SU-DHL-6 (cell line): ENCODE measurements at regions not wholly inside any gene's neighbourhood (a gene's known extent, or its start where the extent isn't known, plus 50 kb on each side); places are given as distances from the start of the nearest gene placed in this dataset.

ENCODE experiments used
- H2AFZ ChIP-seq: fragments of 200-600 bp; sonication (generic); 2 replicates; pipeline ENCODE4 v1.6.1; 2014; ENCODE audit warnings: low read depth, mild to moderate bottlenecking, moderate library complexity, mixed read lengths, antibody characterized with exemption, low read length; ENCODE audit not compliant: severe bottlenecking
- H3F3A ChIP-seq: fragments of 200-600 bp; shearing (Covaris generic); 2 replicates; pipeline ENCODE4 v1.6.0; 2016; ENCODE audit warnings: antibody characterized with exemption, mild to moderate bottlenecking; ENCODE audit not compliant: insufficient read depth
- H3K27ac ChIP-seq: fragments of 200-600 bp; sonication (generic); 2 replicates; pipeline ENCODE4 v1.5.1; 2016; ENCODE audit warnings: low read depth, mild to moderate bottlenecking, low read length, moderate library complexity, mixed read lengths
- H3K27me3 ChIP-seq: fragments of 200-600 bp; sonication (generic), shearing (Covaris generic); 2 replicates; pipeline ENCODE4 v1.6.0; 2014; ENCODE audit warnings: mild to moderate bottlenecking, low read length
- H3K36me3 ChIP-seq: fragments of 200-600 bp; sonication (generic); 2 replicates; pipeline ENCODE4 v1.6.1; 2014; ENCODE audit warnings: mild to moderate bottlenecking, low read length, mixed read lengths
- H3K4me2 ChIP-seq: fragments of 300-600, 200-600 bp; shearing (Covaris generic), sonication (generic); 2 replicates; pipeline ENCODE4 v1.6.0; 2014; ENCODE audit warnings: low read length, low read depth, mild to moderate bottlenecking; ENCODE audit not compliant: poor library complexity, severe bottlenecking
- H3K4me3 ChIP-seq: fragments of 200-600 bp; sonication (generic); 2 replicates; pipeline ENCODE4 v1.5.1; 2014; ENCODE audit warnings: antibody characterized with exemption, low read length, mild to moderate bottlenecking, mixed read lengths; ENCODE audit not compliant: insufficient read depth, poor library complexity, severe bottlenecking
- H3K79me2 ChIP-seq: fragments of 200-600 bp; sonication (generic); 2 replicates; pipeline ENCODE4 v1.6.1; 2014; ENCODE audit warnings: mild to moderate bottlenecking, low read length, moderate library complexity; ENCODE audit not compliant: insufficient read depth
- H3K9ac ChIP-seq: fragments of 200-600 bp; sonication (generic); 2 replicates; pipeline ENCODE4 v1.7.0; 2014; ENCODE audit warnings: mild to moderate bottlenecking, low read length
- H3K9me2 ChIP-seq: fragments of 200-600 bp; sonication (generic); replicated peaks from 2 replicates; pipeline ENCODE4 v1.6.1; 2014; ENCODE audit warnings: low read length; ENCODE audit not compliant: insufficient read depth
- H3K9me3 ChIP-seq: fragments of 200-600 bp; sonication (generic); 2 replicates; pipeline ENCODE4 v1.6.1; 2014; ENCODE audit warnings: low read length, mixed read lengths; ENCODE audit not compliant: insufficient read depth
- H4K20me1 ChIP-seq: fragments of 200-600 bp; sonication (generic); 2 replicates; pipeline ENCODE4 v1.6.1; 2014; ENCODE audit warnings: low read depth, mild to moderate bottlenecking, antibody characterized with exemption, low read length, moderate library complexity, mixed read lengths
- EZH2phosphoT487 ChIP-seq: fragments of 200-600 bp; sonication (generic), shearing (Covaris generic); conservative IDR thresholded peaks from 2 replicates; pipeline ENCODE4 v1.6.1; 2018; ENCODE audit warnings: mild to moderate bottlenecking, antibody characterized with exemption, low read length, moderate library complexity, mixed read lengths
- TF ChIP-seq, protein P1 (sequence below): fragments of 200-600 bp; sonication (generic); IDR thresholded peaks from one replicate; pipeline ENCODE4 v1.5.1; 2017; ENCODE audit warnings: antibody characterized with exemption, mild to moderate bottlenecking, low read length, moderate library complexity; ENCODE audit not compliant: insufficient read depth, poor library complexity, severe bottlenecking

DNA sequence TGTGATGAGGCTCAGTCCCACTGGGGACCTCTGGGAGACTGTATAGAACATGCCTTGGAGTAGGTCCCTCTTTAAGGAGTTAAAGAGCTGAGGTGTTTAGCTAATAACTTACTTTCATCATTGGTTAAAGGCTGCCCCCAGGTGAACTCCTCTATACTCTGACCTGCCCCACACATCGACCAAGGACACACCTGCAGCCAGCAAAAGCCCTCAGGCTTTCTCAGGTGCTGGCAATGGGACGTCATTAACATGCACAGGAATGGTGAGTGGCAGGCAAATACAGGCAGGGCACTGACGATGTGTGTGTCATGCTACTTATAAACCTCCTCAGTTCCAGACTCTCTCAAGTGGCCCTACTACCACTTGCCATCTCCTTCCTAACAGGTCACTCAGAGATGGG is 366.4 kb downstream of the KIF16B start:
- Histone ChIP-seq H4K20me1 (no peaks in the 10 kb centered on the region), H3K27ac (no peak overlapping the region), H3K36me3 (no peaks in the 10 kb centered on the region), H2AFZ (no peak overlapping the region), H3K9me3 (0 out of 2 replicates have a peak, but pooled peaks cover 1% of the 10 kb centered on the region), H3K4me3 (no peak overlapping the region), H3K9me2 (no peaks in the 10 kb centered on the region), H3F3A (no peaks in the 10 kb centered on the region), H3K4me2 (no peak overlapping the region), H3K79me2 (no peaks in the 10 kb centered on the region), H3K9ac (no peak overlapping the region), H3K27me3 (no peaks in the 10 kb centered on the region)
- TF ChIP-seq EZH2phosphoT487, result no peak
- TF ChIP-seq, protein P1, sequence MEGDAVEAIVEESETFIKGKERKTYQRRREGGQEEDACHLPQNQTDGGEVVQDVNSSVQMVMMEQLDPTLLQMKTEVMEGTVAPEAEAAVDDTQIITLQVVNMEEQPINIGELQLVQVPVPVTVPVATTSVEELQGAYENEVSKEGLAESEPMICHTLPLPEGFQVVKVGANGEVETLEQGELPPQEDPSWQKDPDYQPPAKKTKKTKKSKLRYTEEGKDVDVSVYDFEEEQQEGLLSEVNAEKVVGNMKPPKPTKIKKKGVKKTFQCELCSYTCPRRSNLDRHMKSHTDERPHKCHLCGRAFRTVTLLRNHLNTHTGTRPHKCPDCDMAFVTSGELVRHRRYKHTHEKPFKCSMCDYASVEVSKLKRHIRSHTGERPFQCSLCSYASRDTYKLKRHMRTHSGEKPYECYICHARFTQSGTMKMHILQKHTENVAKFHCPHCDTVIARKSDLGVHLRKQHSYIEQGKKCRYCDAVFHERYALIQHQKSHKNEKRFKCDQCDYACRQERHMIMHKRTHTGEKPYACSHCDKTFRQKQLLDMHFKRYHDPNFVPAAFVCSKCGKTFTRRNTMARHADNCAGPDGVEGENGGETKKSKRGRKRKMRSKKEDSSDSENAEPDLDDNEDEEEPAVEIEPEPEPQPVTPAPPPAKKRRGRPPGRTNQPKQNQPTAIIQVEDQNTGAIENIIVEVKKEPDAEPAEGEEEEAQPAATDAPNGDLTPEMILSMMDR, result no peak

DNA sequence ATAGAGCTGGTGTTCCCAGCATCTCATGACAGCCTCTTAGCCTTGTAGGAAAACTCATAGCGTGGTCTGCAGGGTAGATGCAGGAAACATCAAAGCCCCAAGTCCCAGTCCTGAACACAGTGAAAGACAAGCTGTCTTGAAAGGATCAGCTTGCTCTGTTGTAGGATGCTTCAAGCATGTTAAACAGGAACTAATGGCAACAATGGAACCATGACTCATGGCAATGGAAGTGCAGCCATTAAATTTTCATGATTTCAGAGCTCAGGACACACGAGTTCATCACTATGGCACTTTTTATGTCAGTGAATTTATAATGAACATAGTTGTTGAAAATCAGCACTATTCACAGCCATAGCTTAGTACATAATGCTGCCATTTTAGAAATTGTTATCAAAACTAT is 367.7 kb downstream of the KIF16B start:
- 0 out of 2 replicates have a peak, but pooled peaks cover 3% of the 10 kb centered on the region for H3K9me3 ChIP-seq
- no peak overlapping the region for H3K27ac ChIP-seq
- no peak overlapping the region for H3K4me2 ChIP-seq
- TF ChIP-seq, protein P1, result no peak
- TF ChIP-seq EZH2phosphoT487, result no peak
- H3K27me3 ChIP-seq, result no peaks in the 10 kb centered on the region
- H3F3A ChIP-seq, result no peaks in the 10 kb centered on the region
- no peak overlapping the region for H3K4me3 ChIP-seq
- H3K9ac ChIP-seq, result no peak overlapping the region
- no peak overlapping the region for H2AFZ ChIP-seq
- no peaks in the 10 kb centered on the region for H4K20me1 ChIP-seq
- H3K79me2 ChIP-seq, result no peaks in the 10 kb centered on the region
- no peaks in the 10 kb centered on the region for H3K9me2 ChIP-seq
- no peaks in the 10 kb centered on the region for H3K36me3 ChIP-seq

DNA sequence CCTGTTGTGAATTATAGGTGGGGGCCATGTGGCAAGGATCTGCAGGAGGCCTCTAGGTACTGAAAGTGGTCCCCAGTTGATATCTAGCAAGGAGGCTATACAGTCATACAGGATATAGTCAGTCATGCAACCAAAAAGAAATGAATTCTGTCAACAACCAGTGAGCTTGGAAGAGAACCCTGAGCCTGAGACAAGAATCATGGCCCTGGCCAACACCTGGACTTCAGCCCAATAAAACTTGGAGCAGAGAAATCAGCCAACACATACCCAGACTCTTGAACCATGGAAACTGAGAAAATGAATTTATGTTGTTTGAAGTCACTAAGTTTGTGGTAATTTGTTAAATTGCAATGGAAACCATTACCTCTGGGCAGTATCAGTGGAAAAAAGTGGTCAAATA is 370.2 kb downstream of the KIF16B start:
- Histone ChIP-seq H3K9ac (no peak overlapping the region), H3K27ac (no peak overlapping the region), H3K36me3 (no peaks in the 10 kb centered on the region), H3K9me2 (no peaks in the 10 kb centered on the region), H3K27me3 (no peaks in the 10 kb centered on the region), H3K9me3 (0 out of 2 replicates have a peak, but pooled peaks cover 3% of the 10 kb centered on the region), H3K4me3 (no peak overlapping the region), H3F3A (no peaks in the 10 kb centered on the region), H3K79me2 (no peaks in the 10 kb centered on the region), H3K4me2 (no peak overlapping the region), H2AFZ (no peak overlapping the region), H4K20me1 (no peaks in the 10 kb centered on the region)
- TF ChIP-seq EZH2phosphoT487, result no peak
- TF ChIP-seq, protein P1, result no peak
